Mucosa of descending colon (tissue), 3 donors: ENCODE measurements at regions not wholly inside any gene's neighbourhood (a gene's known extent, or its start where the extent isn't known, plus 50 kb on each side); places are given as distances from the start of the nearest gene placed in this dataset.

Experiments
- ATAC-seq: fragments of 200-7000 bp; cut with Tn5 transposase; one replicate; pipeline ENCODE4 v1.9.1; 2020; ENCODE audit warnings: mild to moderate bottlenecking, moderate library complexity
- DNase-seq, 3 donors: peaks; one replicate each; pipeline ENCODE4 v3.0.0-alpha.2; 2020
- H3K36me3 ChIP-seq: fragments of 200-600 bp; one replicate; pipeline ENCODE4 v1.8.0; 2021; ENCODE audit warnings: low read depth, mild to moderate bottlenecking
- H3K4me1 ChIP-seq: fragments of 200-600 bp; one replicate; pipeline ENCODE4 v1.8.0; 2021; ENCODE audit warnings: low read depth, mild to moderate bottlenecking
- H3K4me3 ChIP-seq: fragments of 200-600 bp; one replicate; pipeline ENCODE4 v1.8.0; 2021; ENCODE audit warnings: mild to moderate bottlenecking
- H3K9me3 ChIP-seq: fragments of 200-600 bp; one replicate; pipeline ENCODE4 v1.8.0; 2021; ENCODE audit warnings: mild to moderate bottlenecking
- CTCF ChIP-seq: fragments of 200-600 bp; IDR thresholded peaks from one replicate; pipeline ENCODE4 v1.8.0; 2022; ENCODE audit warnings: antibody characterized with exemption, mild to moderate bottlenecking
- intact Hi-C, 2 donors: fragments of 100-400 bp; cut with DNase I in 1 of 2; cut with micrococcal nuclease in 1 of 2; formaldehyde crosslinking; loops; one replicate each; pipeline versions ENCODE4 v1.11.0 to v1.11.1; 2022; cut with DNase I, micrococcal nuclease
- donor health status: DM: no; HTN: no; CAD: no; lungs with moderate emphysema.
- donor health status: DM: no; HTN: no; CAD: no.
- donor health status: DM: no; HTN: yes; CAD: no.

GRCh38 chr2:19677215-19677777, 224.5 kb downstream of the TTC32 start:
- no peak for ATAC-seq

GRCh38 chr2:19676770-19677169, 225.0 kb downstream of the TTC32 start:
- no peak for TF ChIP-seq CTCF
- intact Hi-C loops = no loop called here

More at GRCh38 chr2:19677215-19677777, 224.5 kb downstream of the TTC32 start:
- no peak for DNase-seq
- intact Hi-C loops = no loop called here
- H3K9me3 ChIP-seq = no peaks in the 10 kb centered on the region
- no peak overlapping the region for H3K4me3 ChIP-seq
- no peak for TF ChIP-seq CTCF
- H3K4me1 ChIP-seq = no peaks in the 10 kb centered on the region
- no peaks in the 10 kb centered on the region for H3K36me3 ChIP-seq

GRCh38 chr2:19675856-19676460, 225.8 kb downstream of the TTC32 start:
- ATAC-seq (no peak), DNase-seq (no peak)
- Histone ChIP-seq H3K4me1 (no peaks in the 10 kb centered on the region), H3K9me3 (no peaks in the 10 kb centered on the region), H3K36me3 (no peaks in the 10 kb centered on the region), H3K4me3 (no peak overlapping the region)
- intact Hi-C loops = no loop called here
- no peak for TF ChIP-seq CTCF

More at GRCh38 chr2:19676770-19677169, 225.0 kb downstream of the TTC32 start:
- Histone ChIP-seq H3K9me3 (no peaks in the 10 kb centered on the region), H3K4me1 (no peaks in the 10 kb centered on the region), H3K4me3 (no peak overlapping the region), H3K36me3 (no peaks in the 10 kb centered on the region)
- no peak for DNase-seq
- no peak for ATAC-seq

- H3K4me3 ChIP-seq = no peak overlapping the region
- intact Hi-C loops = no loop called here
- DNase-seq (no peak), ATAC-seq (no peak)
- H3K36me3 ChIP-seq = no peaks in the 10 kb centered on the region
- no peak for TF ChIP-seq CTCF
- no peaks in the 10 kb centered on the region for H3K4me1 ChIP-seq
- no peaks in the 10 kb centered on the region for H3K9me3 ChIP-seq
Observed at GRCh38 chr2:19675003-19675629, 226.7 kb downstream of the TTC32 start.

- Histone ChIP-seq H3K4me1 (no peaks in the 10 kb centered on the region), H3K9me3 (no peaks in the 10 kb centered on the region), H3K4me3 (no peak overlapping the region), H3K36me3 (no peaks in the 10 kb centered on the region)
- ATAC-seq = no peak
- TF ChIP-seq CTCF = no peak
- intact Hi-C loops = no loop called here
- DNase-seq = no peak
Observed at GRCh38 chr2:19674051-19675002, 227.5 kb downstream of the TTC32 start.
